Fibroblast of skin of right biceps (primary cell): ENCODE measurements at regions not wholly inside any gene's neighbourhood (a gene's known extent, or its start where the extent isn't known, plus 50 kb on each side); places are given as distances from the start of the nearest gene placed in this dataset.
"Not testable (repeated sequence)": the region's sequence is repeated elsewhere in the genome, so short reads cannot be mapped to it uniquely, and the experiment has no call there.

Source experiments
- DNase-seq: peaks from one replicate; pipeline ENCODE4 v3.0.0-alpha.2; 2013

DNA sequence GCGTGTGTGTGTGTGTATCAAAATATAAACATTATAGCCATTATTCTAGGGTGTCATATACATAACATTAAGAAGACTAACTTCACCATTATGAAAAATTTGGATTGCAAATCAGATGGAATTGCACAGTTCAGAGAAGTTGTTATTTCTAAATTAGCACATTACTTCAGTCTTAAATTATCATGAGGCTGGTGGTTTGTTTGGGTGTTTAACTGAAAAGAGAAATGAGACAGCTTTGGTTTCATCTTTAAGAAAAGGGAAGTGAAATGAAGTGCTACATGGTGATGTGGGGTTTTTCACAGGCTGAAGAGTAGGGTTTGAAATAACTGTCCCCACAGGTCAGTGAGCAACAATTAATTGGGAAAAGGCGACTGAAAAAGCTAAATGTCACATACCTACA lies 161.2 kb upstream of the XIRP2 start:
- DNase-seq, result no peak

- no peak for DNase-seq
Measured at GRCh38 chr2:166725927-166726924, 162.1 kb upstream of the XIRP2 start.

GRCh38 chr2:166716968-166717367 lies 171.3 kb upstream of the XIRP2 start:
- DNase-seq, result no peak

GRCh38 chr2:166700079-166700478 lies 188.2 kb upstream of the XIRP2 start:
- no peak for DNase-seq

DNA sequence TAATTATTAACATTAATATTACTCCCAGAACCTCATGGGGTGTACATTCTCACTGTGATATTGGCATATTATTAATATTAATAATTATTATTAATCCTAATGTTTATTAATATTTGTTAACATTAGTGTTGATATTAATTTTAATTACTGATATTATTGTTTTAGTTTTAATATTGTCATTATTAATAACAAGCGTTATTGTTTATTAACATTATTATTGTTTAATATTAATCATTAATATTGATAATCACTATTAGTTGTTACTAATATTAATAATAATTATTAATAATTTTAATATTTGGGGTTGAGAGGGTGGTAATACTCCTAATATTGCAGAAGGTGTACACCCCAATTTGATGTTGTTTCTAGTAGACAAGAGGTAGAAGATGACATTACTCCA lies 193.1 kb upstream of the XIRP2 start:
- DNase-seq, result no peak

DNA sequence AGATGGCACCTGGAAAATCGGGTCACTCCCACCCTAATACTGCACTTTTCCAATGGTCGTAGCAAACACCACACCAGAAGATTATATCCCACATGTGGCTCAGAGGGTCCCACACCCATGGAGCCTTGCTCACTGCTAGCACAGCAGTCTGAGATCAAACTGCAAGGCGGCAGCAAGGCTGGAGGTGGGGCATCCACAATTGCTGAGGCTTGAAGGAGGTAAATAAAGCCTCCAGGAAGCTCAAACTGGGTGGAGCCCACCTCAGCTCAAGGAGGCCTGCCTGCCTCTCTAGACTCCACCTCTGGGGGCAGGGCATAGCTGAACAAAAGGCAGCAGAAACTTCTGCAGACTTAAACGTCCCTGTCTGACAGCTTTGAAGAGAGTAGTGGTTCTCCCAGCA lies 192.0 kb upstream of the SCN7A start:
- not testable (repeated sequence) for DNase-seq

DNA sequence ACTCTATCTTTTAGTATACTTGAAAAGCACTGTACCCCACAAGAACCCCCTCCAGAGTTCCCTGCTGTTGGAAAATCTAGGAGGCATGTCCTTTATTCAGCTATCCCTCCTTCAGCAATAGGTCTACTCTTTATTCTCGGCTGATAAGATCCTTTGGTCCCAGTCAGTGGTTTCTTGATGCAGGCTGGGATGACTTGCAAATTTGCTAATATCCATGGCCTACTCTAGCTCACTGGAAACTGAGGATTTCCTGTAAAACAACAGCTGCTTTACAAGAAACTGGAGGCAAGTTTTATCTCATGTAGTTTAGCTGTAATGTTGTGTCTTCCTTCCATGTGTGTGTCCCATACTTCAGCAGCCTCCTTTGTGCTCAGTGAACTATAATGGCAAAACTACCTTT lies 183.9 kb upstream of the SCN7A start:
- no peak for DNase-seq

DNA sequence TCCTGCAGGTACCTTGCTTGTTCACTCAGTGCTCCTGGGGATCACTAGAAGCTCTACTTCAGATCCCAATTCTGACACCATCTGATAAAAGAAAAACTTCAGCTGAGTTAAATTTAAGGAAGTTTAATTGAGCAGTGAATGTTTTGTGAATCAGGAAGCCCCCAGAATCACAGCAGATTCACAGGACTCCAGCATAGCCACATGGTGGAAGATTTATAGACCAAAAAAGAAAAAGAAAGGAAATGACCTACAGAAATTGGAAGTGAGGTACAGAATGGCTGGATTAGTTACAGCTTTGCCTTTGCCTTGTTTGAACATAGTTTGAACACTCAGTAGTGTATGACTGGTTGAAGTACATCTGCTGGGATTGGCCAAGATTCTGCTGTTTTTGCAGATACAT lies 182.7 kb upstream of the SCN7A start:
- no peak for DNase-seq

GRCh38 chr2:166675553-166675952 lies 181.5 kb upstream of the SCN7A start:
- no peak for DNase-seq

GRCh38 chr2:166673986-166674385 lies 179.9 kb upstream of the SCN7A start:
- no peak for DNase-seq

DNA sequence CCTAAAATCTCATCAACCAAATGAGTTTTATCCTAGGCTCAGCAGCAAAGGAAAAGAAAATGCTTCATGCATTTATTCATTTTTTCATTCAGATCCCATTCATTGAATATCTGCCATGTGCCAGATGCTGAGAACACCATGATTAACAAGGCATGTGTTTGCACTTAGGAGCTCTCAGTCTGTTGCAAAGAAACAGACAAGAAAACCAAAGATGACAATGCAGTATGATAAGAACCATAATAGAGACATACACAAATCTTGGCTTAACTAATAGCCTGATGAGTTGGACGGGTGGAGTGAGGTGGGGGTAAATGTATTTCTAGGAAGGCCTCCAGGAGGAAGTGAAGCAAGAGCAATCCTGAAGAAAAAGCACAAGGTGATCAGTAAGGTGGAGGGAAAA lies 177.8 kb upstream of the SCN7A start:
- peak; percentile 26 for DNase-seq

GRCh38 chr2:166671235-166671634 lies 177.2 kb upstream of the SCN7A start:
- peak; percentile 42 for DNase-seq

DNA sequence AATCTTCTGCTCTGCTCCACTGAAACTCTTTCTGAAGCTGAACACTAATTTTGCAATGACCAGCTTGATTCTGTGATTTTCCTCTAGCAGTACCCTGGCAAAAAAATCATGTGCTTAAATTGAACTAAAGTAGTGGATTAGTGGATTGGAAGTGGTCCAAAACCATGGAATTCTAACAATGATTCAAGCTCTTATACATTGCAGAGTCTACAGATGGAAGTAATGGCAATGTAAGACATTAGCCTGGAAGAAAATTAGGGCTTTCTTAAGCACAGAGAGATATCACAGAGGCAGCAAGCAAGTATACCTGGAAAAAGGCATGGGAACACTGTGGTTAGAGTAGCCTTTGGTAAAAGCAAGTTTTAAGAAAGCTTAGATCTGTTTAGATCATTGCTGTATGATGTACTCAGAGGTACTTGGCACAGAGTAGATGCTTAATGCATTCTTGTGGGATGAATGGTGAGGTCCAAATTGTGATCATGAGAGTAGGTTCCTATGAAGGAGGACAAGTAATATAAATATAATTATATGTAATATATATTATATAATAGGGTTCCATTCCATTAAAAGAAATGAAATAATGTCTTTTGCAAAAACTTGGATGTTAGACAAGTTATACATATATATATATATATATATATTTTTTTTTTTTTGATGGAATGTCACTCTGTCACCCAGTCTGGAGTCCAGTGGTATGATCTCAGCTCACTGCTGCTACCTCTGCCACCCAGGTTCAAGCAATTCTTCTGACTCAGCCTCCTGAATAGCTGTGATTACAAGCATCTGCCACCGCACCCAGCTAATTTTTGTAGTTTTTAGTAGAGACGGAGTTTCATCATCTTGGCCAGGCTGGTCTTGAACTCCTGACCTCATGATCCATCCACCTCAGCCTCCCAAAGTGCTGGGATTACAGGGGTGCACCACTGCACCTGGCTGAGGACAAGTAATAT lies 172.2 kb upstream of the SCN7A start:
- peak; percentile 80 for DNase-seq

- DNase-seq, result no peak
Measured at GRCh38 chr2:166661824-166662223, 167.8 kb upstream of the SCN7A start.

DNA sequence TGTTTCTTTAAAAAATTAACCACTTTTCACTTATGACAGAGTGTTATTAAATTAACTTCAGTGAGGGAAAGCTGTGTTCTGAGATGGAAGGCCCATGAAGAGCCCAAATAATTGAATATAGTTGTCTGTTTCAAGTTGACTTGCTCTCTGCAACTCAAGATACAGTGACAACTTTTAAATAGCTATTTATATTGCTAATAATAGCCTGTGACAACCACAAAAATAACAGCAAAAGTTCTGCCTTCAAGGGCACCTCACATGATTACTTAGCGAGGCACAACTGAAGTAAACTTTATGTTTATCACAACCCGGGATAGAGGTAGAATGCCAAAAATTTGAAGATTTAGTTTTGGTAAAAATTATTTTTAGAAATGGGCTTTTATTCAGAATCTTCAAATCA lies 167.3 kb upstream of the SCN7A start:
- DNase-seq, result no peak

DNA sequence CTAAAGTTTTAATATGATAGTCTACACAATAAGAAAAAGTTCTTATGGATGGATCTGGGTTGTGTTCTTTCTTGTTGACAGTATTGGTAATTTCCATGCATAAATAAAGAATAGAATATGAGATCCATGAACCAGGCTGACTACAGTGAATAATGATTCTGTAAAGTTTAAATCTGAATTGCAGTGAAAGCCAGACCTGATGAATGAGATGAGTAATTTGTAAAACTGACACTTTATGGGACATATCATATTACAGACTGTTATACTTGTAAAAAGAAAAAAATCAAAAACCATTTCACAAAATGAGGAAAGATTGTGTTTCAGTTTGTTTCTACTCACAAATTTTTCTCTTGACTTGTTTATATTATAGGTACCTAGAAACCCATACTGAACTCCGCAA lies 164.9 kb upstream of the SCN7A start:
- no peak for DNase-seq

GRCh38 chr2:166653185-166653813 lies 159.2 kb upstream of the SCN7A start:
- DNase-seq, result peak; percentile 71

DNA sequence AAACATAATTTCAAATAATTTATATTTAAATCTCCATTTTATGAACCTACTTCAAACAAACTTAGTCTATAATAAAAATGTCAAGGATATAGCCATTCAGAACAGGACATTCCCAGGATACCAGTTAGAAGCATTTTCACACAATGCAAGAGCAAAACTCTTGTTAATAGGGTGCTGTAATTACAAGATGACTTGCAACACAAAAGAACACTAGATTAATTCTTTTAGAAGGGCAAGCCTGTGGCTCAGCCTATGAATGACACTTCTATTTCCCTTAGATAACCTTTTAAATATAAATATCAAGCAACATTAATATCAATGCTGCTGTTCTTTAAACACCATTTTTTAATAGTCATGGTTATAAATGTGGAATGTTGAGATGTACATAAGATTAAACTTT lies 157.9 kb upstream of the SCN7A start:
- no peak for DNase-seq

GRCh38 chr2:166651080-166651675 lies 157.1 kb upstream of the SCN7A start:
- DNase-seq, result peak; percentile 68

- DNase-seq, result no peak
Measured at GRCh38 chr2:166647935-166648334, 153.9 kb upstream of the SCN7A start.

DNA sequence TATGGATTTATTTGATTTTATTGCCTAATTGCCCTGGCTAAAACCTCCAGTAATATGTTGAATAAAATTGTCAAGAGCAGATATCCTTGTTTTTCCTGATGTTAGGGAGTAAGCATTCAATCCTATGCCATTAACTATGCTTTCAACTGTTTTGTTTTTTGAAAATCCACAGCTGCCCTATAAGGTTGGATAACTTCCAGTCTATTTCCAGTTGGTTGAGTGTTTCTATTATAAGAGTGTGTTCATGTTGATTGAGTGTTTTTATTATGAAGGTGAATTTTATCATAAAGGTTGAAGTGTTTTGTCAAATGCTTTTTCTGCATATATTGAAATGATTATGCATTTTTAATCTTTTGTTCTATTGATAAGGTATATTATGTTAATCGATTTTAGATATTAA lies 149.9 kb upstream of the SCN7A start:
- DNase-seq, result no peak

- not testable (repeated sequence) for DNase-seq
Measured at GRCh38 chr2:166641516-166641915, 147.5 kb upstream of the SCN7A start.

GRCh38 chr2:166637051-166637450 lies 143.0 kb upstream of the SCN7A start:
- no peak for DNase-seq
